HEK293 (cell line): ENCODE measurements at regions not wholly inside any gene's neighbourhood (a gene's known extent, or its start where the extent isn't known, plus 50 kb on each side); places are given as distances from the start of the nearest gene placed in this dataset.

Experiments used
- CTCF ChIA-PET: fragments of 350-600 bp; formaldehyde crosslinking; extraction: SDS; loops from one replicate; lab custom pipeline; 2021; ENCODE audit warnings: antibody characterized with exemption; lab: Yijun Ruan, JAX
- POLR2A ChIA-PET: fragments of 300-600 bp; formaldehyde crosslinking; extraction: SDS; loops from one replicate; lab custom pipeline; 2020; ENCODE audit warnings: antibody characterized with exemption, inconsistent platforms; lab: Yijun Ruan, JAX
- H3K27ac ChIP-seq: fragments of 200-500 bp; sonication (Bioruptor generic); 2 replicates; pipeline ENCODE4 v1.5.1; 2014; ENCODE audit warnings: low read depth, low read length, control low read depth, inconsistent platforms; ENCODE audit errors: extremely low read depth
- H3K36me3 ChIP-seq, 2 experiments: fragments of 200-500 bp in 1 of 2; sonication (Bioruptor generic) in 1 of 2; 1 replicate in 1 of 2; 2 replicates in 1 of 2; pipeline ENCODE4 v1.5.1; 2014 to 2017; ENCODE audit warnings: inconsistent platforms in 2 of 2, low read length in 2 of 2; ENCODE audit not compliant: control insufficient read depth in 2 of 2, insufficient read depth in 1 of 2
- H3K4me1 ChIP-seq: fragments of 200-500 bp; sonication (Bioruptor generic); 2 replicates; pipeline ENCODE4 v1.5.1; 2014; ENCODE audit warnings: mild to moderate bottlenecking, low read length, inconsistent platforms; ENCODE audit not compliant: control insufficient read depth, insufficient read depth
- H3K4me3 ChIP-seq: 2 replicates; pipeline ENCODE4 v1.5.1; 2011; ENCODE audit warnings: low read depth, mild to moderate bottlenecking, control low read depth, low read length, moderate library complexity
- H3K9me3 ChIP-seq: fragments of 200-500 bp; sonication (Bioruptor generic); 2 replicates; pipeline ENCODE4 v1.5.1; 2014; ENCODE audit warnings: low read depth, low read length, inconsistent platforms; ENCODE audit not compliant: control insufficient read depth, insufficient read depth
- EGR2 ChIP-seq: fragments of 450-650 bp; formaldehyde crosslinking; IDR thresholded peaks from 2 replicates; pipeline ENCODE4 v1.5.1; 2016; ENCODE audit warnings: low read depth, missing biosample characterization, missing genetic modification characterization
- GLIS1 ChIP-seq: fragments of 450-650 bp; formaldehyde crosslinking; IDR thresholded peaks from 2 replicates; pipeline ENCODE4 v1.5.1; 2016; ENCODE audit warnings: missing biosample characterization, missing genetic modification characterization
- ZNF202 ChIP-seq: fragments of 450-650 bp; formaldehyde crosslinking; IDR thresholded peaks from 2 replicates; pipeline ENCODE4 v1.5.1; 2016; ENCODE audit warnings: missing biosample characterization, missing genetic modification characterization, borderline replicate concordance
- ZNF248 ChIP-seq: fragments of 450-650 bp; formaldehyde crosslinking; IDR thresholded peaks from 2 replicates; pipeline ENCODE4 v1.5.1; 2017; ENCODE audit warnings: missing biosample characterization, missing genetic modification characterization
- ZNF350 ChIP-seq: fragments of 450-650 bp; formaldehyde crosslinking; IDR thresholded peaks from 2 replicates; pipeline ENCODE4 v1.5.0; 2017; ENCODE audit warnings: missing biosample characterization, mild to moderate bottlenecking, missing genetic modification characterization
- ZNF37A ChIP-seq: fragments of 450-650 bp; IDR thresholded peaks from 2 replicates; pipeline ENCODE4 v1.5.1; 2018; ENCODE audit warnings: missing biosample characterization, missing genetic modification characterization
- ZNF544 ChIP-seq: fragments of 450-650 bp; formaldehyde crosslinking; IDR thresholded peaks from 2 replicates; pipeline ENCODE4 v1.5.0; 2017; ENCODE audit warnings: missing biosample characterization, missing genetic modification characterization
- ZNF558 ChIP-seq: fragments of 450-650 bp; formaldehyde crosslinking; IDR thresholded peaks from 2 replicates; pipeline ENCODE4 v1.5.1; 2016; ENCODE audit warnings: missing biosample characterization, missing genetic modification characterization
- ZNF571 ChIP-seq: fragments of 450-650 bp; formaldehyde crosslinking; IDR thresholded peaks from 2 replicates; pipeline ENCODE4 v1.5.0; 2017; ENCODE audit warnings: missing biosample characterization, missing genetic modification characterization
- ZNF600 ChIP-seq: fragments of 450-650 bp; formaldehyde crosslinking; IDR thresholded peaks from 2 replicates; pipeline ENCODE4 v1.5.1; 2016; ENCODE audit warnings: missing biosample characterization, missing genetic modification characterization
- ZNF747 ChIP-seq: fragments of 450-650 bp; formaldehyde crosslinking; IDR thresholded peaks from 2 replicates; pipeline ENCODE4 v1.5.1; 2016; ENCODE audit warnings: missing biosample characterization, missing genetic modification characterization
- ZXDB ChIP-seq: fragments of 450-650 bp; formaldehyde crosslinking; IDR thresholded peaks from 2 replicates; pipeline ENCODE4 v1.5.1; 2016; ENCODE audit warnings: missing biosample characterization, missing genetic modification characterization
- TF ChIP-seq, protein P1 (sequence below): fragments of 450-650 bp; formaldehyde crosslinking; IDR thresholded peaks from 2 replicates; pipeline ENCODE4 v1.5.1; 2016; ENCODE audit warnings: missing biosample characterization, missing genetic modification characterization, low read depth
- TF ChIP-seq, protein P2 (sequence below): fragments of 450-650 bp; formaldehyde crosslinking; IDR thresholded peaks from 2 replicates; pipeline ENCODE4 v1.5.1; 2016; ENCODE audit warnings: missing biosample characterization, missing genetic modification characterization, borderline replicate concordance
- TF ChIP-seq, protein P3 (sequence below): fragments of 450-650 bp; formaldehyde crosslinking; IDR thresholded peaks from 2 replicates; pipeline ENCODE4 v1.5.1; 2016; ENCODE audit warnings: missing biosample characterization, missing genetic modification characterization, borderline replicate concordance
- TF ChIP-seq, protein P4 (sequence below): fragments of 450-650 bp; formaldehyde crosslinking; IDR thresholded peaks from 2 replicates; pipeline ENCODE4 v1.5.1; 2016; ENCODE audit warnings: missing biosample characterization, missing genetic modification characterization
- TF ChIP-seq, protein P5 (sequence below): fragments of 450-650 bp; formaldehyde crosslinking; IDR thresholded peaks from 2 replicates; pipeline ENCODE4 v1.5.1; 2016; ENCODE audit warnings: missing biosample characterization, missing genetic modification characterization
- TF ChIP-seq, protein P6 (sequence below): fragments of 450-650 bp; formaldehyde crosslinking; IDR thresholded peaks from 2 replicates; pipeline ENCODE4 v1.5.1; 2017; ENCODE audit warnings: missing biosample characterization, missing genetic modification characterization
- TF ChIP-seq, protein P7 (sequence below): IDR thresholded peaks from 2 replicates; pipeline ENCODE4 v1.6.1; 2011; ENCODE audit warnings: mild to moderate bottlenecking, low read depth, low read length, borderline replicate concordance
- TF ChIP-seq, protein P8 (sequence below): sonication (generic); formaldehyde crosslinking; IDR thresholded peaks from 2 replicates; pipeline ENCODE4 v1.8.1; 2022; ENCODE audit warnings: mild to moderate bottlenecking, moderate library complexity, missing genetic modification reagents

DNA sequence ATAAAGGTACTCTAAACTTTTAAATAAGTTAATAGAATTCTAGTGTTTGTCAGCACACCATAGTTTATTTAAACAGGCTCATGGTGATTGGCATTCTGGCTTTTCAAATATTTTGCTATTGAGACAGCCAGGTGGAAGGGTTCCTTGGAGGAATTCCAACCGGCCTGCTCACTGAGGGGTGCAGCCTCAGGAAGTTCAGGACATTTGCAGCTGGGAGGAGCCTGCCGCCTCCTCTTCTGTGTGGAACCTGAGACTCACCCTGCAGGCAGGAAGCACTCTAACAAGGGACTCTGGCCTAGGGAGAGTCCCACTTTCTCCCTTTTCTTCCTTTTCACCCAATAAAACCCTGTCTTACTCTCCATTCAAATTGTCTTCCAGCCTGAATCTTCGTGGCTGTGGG lies 1328.0 kb downstream of the FSTL5 start (continued):
- TF ChIP-seq, protein P1, sequence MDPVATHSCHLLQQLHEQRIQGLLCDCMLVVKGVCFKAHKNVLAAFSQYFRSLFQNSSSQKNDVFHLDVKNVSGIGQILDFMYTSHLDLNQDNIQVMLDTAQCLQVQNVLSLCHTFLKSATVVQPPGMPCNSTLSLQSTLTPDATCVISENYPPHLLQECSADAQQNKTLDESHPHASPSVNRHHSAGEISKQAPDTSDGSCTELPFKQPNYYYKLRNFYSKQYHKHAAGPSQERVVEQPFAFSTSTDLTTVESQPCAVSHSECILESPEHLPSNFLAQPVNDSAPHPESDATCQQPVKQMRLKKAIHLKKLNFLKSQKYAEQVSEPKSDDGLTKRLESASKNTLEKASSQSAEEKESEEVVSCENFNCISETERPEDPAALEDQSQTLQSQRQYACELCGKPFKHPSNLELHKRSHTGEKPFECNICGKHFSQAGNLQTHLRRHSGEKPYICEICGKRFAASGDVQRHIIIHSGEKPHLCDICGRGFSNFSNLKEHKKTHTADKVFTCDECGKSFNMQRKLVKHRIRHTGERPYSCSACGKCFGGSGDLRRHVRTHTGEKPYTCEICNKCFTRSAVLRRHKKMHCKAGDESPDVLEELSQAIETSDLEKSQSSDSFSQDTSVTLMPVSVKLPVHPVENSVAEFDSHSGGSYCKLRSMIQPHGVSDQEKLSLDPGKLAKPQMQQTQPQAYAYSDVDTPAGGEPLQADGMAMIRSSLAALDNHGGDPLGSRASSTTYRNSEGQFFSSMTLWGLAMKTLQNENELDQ: no peak
- TF ChIP-seq EGR2 (no peak), ZXDB (tag by site-specific recombination) (no peak)
- TF ChIP-seq, protein P2, sequence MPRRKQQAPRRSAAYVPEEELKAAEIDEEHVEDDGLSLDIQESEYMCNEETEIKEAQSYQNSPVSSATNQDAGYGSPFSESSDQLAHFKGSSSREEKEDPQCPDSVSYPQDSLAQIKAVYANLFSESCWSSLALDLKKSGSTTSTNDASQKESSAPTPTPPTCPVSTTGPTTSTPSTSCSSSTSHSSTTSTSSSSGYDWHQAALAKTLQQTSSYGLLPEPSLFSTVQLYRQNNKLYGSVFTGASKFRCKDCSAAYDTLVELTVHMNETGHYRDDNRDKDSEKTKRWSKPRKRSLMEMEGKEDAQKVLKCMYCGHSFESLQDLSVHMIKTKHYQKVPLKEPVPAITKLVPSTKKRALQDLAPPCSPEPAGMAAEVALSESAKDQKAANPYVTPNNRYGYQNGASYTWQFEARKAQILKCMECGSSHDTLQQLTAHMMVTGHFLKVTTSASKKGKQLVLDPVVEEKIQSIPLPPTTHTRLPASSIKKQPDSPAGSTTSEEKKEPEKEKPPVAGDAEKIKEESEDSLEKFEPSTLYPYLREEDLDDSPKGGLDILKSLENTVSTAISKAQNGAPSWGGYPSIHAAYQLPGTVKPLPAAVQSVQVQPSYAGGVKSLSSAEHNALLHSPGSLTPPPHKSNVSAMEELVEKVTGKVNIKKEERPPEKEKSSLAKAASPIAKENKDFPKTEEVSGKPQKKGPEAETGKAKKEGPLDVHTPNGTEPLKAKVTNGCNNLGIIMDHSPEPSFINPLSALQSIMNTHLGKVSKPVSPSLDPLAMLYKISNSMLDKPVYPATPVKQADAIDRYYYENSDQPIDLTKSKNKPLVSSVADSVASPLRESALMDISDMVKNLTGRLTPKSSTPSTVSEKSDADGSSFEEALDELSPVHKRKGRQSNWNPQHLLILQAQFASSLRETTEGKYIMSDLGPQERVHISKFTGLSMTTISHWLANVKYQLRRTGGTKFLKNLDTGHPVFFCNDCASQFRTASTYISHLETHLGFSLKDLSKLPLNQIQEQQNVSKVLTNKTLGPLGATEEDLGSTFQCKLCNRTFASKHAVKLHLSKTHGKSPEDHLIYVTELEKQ (tag by site-specific recombination): no peak
- TF ChIP-seq, protein P3, sequence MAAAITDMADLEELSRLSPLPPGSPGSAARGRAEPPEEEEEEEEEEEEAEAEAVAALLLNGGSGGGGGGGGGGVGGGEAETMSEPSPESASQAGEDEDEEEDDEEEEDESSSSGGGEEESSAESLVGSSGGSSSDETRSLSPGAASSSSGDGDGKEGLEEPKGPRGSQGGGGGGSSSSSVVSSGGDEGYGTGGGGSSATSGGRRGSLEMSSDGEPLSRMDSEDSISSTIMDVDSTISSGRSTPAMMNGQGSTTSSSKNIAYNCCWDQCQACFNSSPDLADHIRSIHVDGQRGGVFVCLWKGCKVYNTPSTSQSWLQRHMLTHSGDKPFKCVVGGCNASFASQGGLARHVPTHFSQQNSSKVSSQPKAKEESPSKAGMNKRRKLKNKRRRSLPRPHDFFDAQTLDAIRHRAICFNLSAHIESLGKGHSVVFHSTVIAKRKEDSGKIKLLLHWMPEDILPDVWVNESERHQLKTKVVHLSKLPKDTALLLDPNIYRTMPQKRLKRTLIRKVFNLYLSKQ (tag by site-specific recombination): no peak

DNA sequence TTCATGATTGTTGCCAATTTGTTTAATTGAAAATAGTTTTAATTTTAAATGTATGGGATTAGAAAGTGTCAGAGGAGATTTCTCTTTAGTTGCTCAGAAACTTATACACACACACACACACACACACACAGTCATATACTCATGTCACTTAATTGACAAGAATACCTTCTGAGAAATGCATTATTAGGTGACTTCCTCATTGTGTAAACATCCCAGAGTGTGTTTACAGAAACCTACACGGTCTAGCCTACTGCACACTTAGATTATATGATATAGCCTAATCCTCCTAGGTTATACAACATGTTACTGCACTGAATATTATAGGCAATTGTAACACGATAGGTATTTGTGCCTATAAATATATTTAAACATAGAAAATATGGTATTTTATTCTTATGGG lies 1327.4 kb downstream of the FSTL5 start:
- POLR2A ChIA-PET: no interaction called here
- CTCF ChIA-PET: no interaction called here
- no peak overlapping the region for H3K27ac ChIP-seq
- no peak overlapping the region for H3K4me3 ChIP-seq
- H3K9me3 ChIP-seq: no peaks in the 10 kb centered on the region
- no peaks in the 10 kb centered on the region for H3K4me1 ChIP-seq
- H3K36me3 ChIP-seq: no peaks in the 10 kb centered on the region
- TF ChIP-seq ZNF544 (tag by site-specific recombination): no peak
- TF ChIP-seq ZNF37A (tag by site-specific recombination): no peak
- no peak for TF ChIP-seq ZNF558 (tag by site-specific recombination)
- TF ChIP-seq ZNF248 (tag by site-specific recombination): no peak
- no peak for TF ChIP-seq ZNF600 (tag by site-specific recombination)
- no peak for TF ChIP-seq ZNF571
- TF ChIP-seq, protein P4, sequence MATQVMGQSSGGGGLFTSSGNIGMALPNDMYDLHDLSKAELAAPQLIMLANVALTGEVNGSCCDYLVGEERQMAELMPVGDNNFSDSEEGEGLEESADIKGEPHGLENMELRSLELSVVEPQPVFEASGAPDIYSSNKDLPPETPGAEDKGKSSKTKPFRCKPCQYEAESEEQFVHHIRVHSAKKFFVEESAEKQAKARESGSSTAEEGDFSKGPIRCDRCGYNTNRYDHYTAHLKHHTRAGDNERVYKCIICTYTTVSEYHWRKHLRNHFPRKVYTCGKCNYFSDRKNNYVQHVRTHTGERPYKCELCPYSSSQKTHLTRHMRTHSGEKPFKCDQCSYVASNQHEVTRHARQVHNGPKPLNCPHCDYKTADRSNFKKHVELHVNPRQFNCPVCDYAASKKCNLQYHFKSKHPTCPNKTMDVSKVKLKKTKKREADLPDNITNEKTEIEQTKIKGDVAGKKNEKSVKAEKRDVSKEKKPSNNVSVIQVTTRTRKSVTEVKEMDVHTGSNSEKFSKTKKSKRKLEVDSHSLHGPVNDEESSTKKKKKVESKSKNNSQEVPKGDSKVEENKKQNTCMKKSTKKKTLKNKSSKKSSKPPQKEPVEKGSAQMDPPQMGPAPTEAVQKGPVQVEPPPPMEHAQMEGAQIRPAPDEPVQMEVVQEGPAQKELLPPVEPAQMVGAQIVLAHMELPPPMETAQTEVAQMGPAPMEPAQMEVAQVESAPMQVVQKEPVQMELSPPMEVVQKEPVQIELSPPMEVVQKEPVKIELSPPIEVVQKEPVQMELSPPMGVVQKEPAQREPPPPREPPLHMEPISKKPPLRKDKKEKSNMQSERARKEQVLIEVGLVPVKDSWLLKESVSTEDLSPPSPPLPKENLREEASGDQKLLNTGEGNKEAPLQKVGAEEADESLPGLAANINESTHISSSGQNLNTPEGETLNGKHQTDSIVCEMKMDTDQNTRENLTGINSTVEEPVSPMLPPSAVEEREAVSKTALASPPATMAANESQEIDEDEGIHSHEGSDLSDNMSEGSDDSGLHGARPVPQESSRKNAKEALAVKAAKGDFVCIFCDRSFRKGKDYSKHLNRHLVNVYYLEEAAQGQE (tag by site-specific recombination): no peak
- TF ChIP-seq ZXDB (tag by site-specific recombination): no peak
- TF ChIP-seq GLIS1: no peak
- TF ChIP-seq, protein P5, sequence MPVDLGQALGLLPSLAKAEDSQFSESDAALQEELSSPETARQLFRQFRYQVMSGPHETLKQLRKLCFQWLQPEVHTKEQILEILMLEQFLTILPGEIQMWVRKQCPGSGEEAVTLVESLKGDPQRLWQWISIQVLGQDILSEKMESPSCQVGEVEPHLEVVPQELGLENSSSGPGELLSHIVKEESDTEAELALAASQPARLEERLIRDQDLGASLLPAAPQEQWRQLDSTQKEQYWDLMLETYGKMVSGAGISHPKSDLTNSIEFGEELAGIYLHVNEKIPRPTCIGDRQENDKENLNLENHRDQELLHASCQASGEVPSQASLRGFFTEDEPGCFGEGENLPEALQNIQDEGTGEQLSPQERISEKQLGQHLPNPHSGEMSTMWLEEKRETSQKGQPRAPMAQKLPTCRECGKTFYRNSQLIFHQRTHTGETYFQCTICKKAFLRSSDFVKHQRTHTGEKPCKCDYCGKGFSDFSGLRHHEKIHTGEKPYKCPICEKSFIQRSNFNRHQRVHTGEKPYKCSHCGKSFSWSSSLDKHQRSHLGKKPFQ: no peak
- TF ChIP-seq, protein P6, sequence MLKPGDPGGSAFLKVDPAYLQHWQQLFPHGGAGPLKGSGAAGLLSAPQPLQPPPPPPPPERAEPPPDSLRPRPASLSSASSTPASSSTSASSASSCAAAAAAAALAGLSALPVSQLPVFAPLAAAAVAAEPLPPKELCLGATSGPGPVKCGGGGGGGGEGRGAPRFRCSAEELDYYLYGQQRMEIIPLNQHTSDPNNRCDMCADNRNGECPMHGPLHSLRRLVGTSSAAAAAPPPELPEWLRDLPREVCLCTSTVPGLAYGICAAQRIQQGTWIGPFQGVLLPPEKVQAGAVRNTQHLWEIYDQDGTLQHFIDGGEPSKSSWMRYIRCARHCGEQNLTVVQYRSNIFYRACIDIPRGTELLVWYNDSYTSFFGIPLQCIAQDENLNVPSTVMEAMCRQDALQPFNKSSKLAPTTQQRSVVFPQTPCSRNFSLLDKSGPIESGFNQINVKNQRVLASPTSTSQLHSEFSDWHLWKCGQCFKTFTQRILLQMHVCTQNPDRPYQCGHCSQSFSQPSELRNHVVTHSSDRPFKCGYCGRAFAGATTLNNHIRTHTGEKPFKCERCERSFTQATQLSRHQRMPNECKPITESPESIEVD (tag by site-specific recombination): no peak
- TF ChIP-seq ZNF202 (tag by site-specific recombination): no peak
- no peak for TF ChIP-seq ZNF747 (tag by site-specific recombination)
- TF ChIP-seq, protein P7, sequence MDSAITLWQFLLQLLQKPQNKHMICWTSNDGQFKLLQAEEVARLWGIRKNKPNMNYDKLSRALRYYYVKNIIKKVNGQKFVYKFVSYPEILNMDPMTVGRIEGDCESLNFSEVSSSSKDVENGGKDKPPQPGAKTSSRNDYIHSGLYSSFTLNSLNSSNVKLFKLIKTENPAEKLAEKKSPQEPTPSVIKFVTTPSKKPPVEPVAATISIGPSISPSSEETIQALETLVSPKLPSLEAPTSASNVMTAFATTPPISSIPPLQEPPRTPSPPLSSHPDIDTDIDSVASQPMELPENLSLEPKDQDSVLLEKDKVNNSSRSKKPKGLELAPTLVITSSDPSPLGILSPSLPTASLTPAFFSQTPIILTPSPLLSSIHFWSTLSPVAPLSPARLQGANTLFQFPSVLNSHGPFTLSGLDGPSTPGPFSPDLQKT: no peak
- TF ChIP-seq ZNF350: no peak
- TF ChIP-seq, protein P8, sequence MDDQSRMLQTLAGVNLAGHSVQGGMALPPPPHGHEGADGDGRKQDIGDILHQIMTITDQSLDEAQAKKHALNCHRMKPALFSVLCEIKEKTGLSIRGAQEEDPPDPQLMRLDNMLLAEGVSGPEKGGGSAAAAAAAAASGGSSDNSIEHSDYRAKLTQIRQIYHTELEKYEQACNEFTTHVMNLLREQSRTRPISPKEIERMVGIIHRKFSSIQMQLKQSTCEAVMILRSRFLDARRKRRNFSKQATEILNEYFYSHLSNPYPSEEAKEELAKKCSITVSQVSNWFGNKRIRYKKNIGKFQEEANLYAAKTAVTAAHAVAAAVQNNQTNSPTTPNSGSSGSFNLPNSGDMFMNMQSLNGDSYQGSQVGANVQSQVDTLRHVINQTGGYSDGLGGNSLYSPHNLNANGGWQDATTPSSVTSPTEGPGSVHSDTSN (CRISPR knock-in tag): no peak
